Tibial nerve (tissue), 4 donors: ENCODE measurements at regions not wholly inside any gene's neighbourhood (a gene's known extent, or its start where the extent isn't known, plus 50 kb on each side); places are given as distances from the start of the nearest gene placed in this dataset.

Source experiments
- DNase-seq, 2 donors: peaks; one replicate each; pipeline ENCODE4 v3.0.0-alpha.2; 2019; ENCODE audit warnings: low spot score in 2 of 2
- H3K27ac ChIP-seq, 4 donors: fragments of 200-600 bp; sonication (generic) in 3 of 4; one replicate each; pipeline ENCODE4 v1.5.1; 2017 to 2019; ENCODE audit warnings: mild to moderate bottlenecking in 1 of 4
- H3K27me3 ChIP-seq, 2 donors: fragments of 200-600 bp; sonication (generic) in 1 of 2; one replicate each; pipeline versions ENCODE4 v1.5.1 to v1.6.0; 2017 to 2019
- H3K36me3 ChIP-seq, 3 donors: fragments of 200-600 bp; sonication (generic); one replicate each; pipeline ENCODE4 v1.5.1; 2018 to 2019
- H3K4me1 ChIP-seq, 4 donors: fragments of 200-600 bp; sonication (generic) in 3 of 4; one replicate each; pipeline ENCODE4 v1.5.1; 2017 to 2019
- H3K4me3 ChIP-seq, 4 donors: fragments of 200-600 bp; sonication (generic) in 3 of 4; one replicate each; pipeline ENCODE4 v1.5.1; 2017 to 2019; ENCODE audit warnings: mild to moderate bottlenecking in 1 of 4, moderate library complexity in 1 of 4
- H3K9me3 ChIP-seq, 4 donors: fragments of 200-600 bp; sonication (generic) in 3 of 4; one replicate each; pipeline ENCODE4 v1.5.1; 2017 to 2019
- CTCF ChIP-seq, 5 experiments: fragments of 200-600 bp in 3 of 5; fragments of 450-650 bp in 2 of 5; sonication (generic) in 3 of 5; IDR thresholded peaks; one replicate each; pipeline ENCODE4 v1.5.1; 2016 to 2019; ENCODE audit warnings: antibody characterized with exemption in 5 of 5, mild to moderate bottlenecking in 3 of 5, moderate library complexity in 2 of 5
- EP300 ChIP-seq, 2 donors: sonication (generic); formaldehyde crosslinking; IDR thresholded peaks; one replicate each; pipeline ENCODE4 v1.6.1; 2017; ENCODE audit warnings: antibody characterized with exemption in 2 of 2, mild to moderate bottlenecking in 1 of 2
- POLR2A ChIP-seq, 2 donors: fragments of 450-650 bp; IDR thresholded peaks; one replicate each; pipeline ENCODE4 v1.6.1; 2017; ENCODE audit warnings: antibody characterized with exemption in 2 of 2, mild to moderate bottlenecking in 2 of 2, moderate library complexity in 2 of 2
- WGBS, 2 donors: methylation state at CpG; one replicate each; pipeline ENCODE4 v1.1.5; 2018; 5-methylcytosine and 5-hydroxymethylcytosine counted together

- DNase-seq = no peak
- Histone ChIP-seq H3K27me3 (no peaks in the 10 kb centered on the region), H3K4me1 (no peaks in the 10 kb centered on the region), H3K9me3 (no peaks in the 10 kb centered on the region), H3K4me3 (no peak overlapping the region), H3K36me3 (no peaks in the 10 kb centered on the region), H3K27ac (no peak overlapping the region)
- TF ChIP-seq POLR2A (IDR thresholded peaks at IDR 0.05) = no peak
- TF ChIP-seq CTCF (IDR thresholded peaks at IDR 0.05) = no peak
- TF ChIP-seq EP300 (IDR thresholded peaks at IDR 0.05) = no peak
- WGBS, 2 donors = 27 to 40% methylated on average over 1 of the region's 1 CpG
Measured at GRCh38 chr6:145373826-145374225, 361.5 kb downstream of the EPM2A start.

GRCh38 chr6:145374570-145374969, 360.8 kb downstream of the EPM2A start:
- Histone ChIP-seq H3K4me3 (no peak overlapping the region), H3K36me3 (no peaks in the 10 kb centered on the region), H3K27me3 (no peaks in the 10 kb centered on the region), H3K27ac (no peak overlapping the region), H3K9me3 (no peaks in the 10 kb centered on the region), H3K4me1 (no peaks in the 10 kb centered on the region)
- 83 to 86% methylated on average over 1 of the region's 1 CpG for WGBS, 2 donors
- DNase-seq = no peak
- no peak for TF ChIP-seq CTCF (IDR thresholded peaks at IDR 0.05)
- TF ChIP-seq POLR2A (IDR thresholded peaks at IDR 0.05) = no peak
- TF ChIP-seq EP300 (IDR thresholded peaks at IDR 0.05) = no peak

- no peaks in the 10 kb centered on the region for H3K4me1 ChIP-seq
- H3K36me3 ChIP-seq = no peaks in the 10 kb centered on the region
- no peaks in the 10 kb centered on the region for H3K27me3 ChIP-seq
- H3K9me3 ChIP-seq = no peaks in the 10 kb centered on the region
- TF ChIP-seq EP300 (IDR thresholded peaks at IDR 0.05) (no peak), CTCF (IDR thresholded peaks at IDR 0.05) (no peak), POLR2A (IDR thresholded peaks at IDR 0.05) (no peak)
- 74 to 84% methylated on average over 4 of the region's 4 CpGs for WGBS, 2 donors
- H3K4me3 ChIP-seq = no peak overlapping the region
- no peak for DNase-seq
- no peak overlapping the region for H3K27ac ChIP-seq
Measured at GRCh38 chr6:145375502-145375901, 359.8 kb downstream of the EPM2A start.

- WGBS, 2 donors = 65 to 77% methylated on average over 1 of the region's 1 CpG
- Histone ChIP-seq H3K36me3 (no peaks in the 10 kb centered on the region), H3K4me1 (no peaks in the 10 kb centered on the region), H3K27ac (no peak overlapping the region), H3K27me3 (no peaks in the 10 kb centered on the region), H3K9me3 (no peaks in the 10 kb centered on the region), H3K4me3 (no peak overlapping the region)
- no peak for DNase-seq
- TF ChIP-seq EP300 (IDR thresholded peaks at IDR 0.05) (no peak), POLR2A (IDR thresholded peaks at IDR 0.05) (no peak), CTCF (IDR thresholded peaks at IDR 0.05) (no peak)
Measured at GRCh38 chr6:145380186-145380585, 355.1 kb downstream of the EPM2A start.

GRCh38 chr6:145381941-145382340, 353.4 kb downstream of the EPM2A start:
- Histone ChIP-seq H3K27ac (no peak overlapping the region), H3K36me3 (no peaks in the 10 kb centered on the region), H3K27me3 (no peaks in the 10 kb centered on the region), H3K4me3 (no peak overlapping the region), H3K9me3 (no peaks in the 10 kb centered on the region), H3K4me1 (no peaks in the 10 kb centered on the region)
- no peak for DNase-seq
- 55 to 61% methylated on average over 3 of the region's 3 CpGs for WGBS, 2 donors
- no peak for TF ChIP-seq POLR2A (IDR thresholded peaks at IDR 0.05)
- TF ChIP-seq EP300 (IDR thresholded peaks at IDR 0.05) = no peak
- TF ChIP-seq CTCF (IDR thresholded peaks at IDR 0.05) = no peak
